Vagina (tissue), 2 donors: ENCODE measurements at regions not wholly inside any gene's neighbourhood (a gene's known extent, or its start where the extent isn't known, plus 50 kb on each side); places are given as distances from the start of the nearest gene placed in this dataset.

Source experiments
- CTCF ChIP-seq, 3 experiments: fragments of 450-650 bp in 2 of 3; fragments of 200-600 bp in 1 of 3; sonication (generic) in 1 of 3; IDR thresholded peaks; one replicate each; pipeline ENCODE4 v1.5.1; 2017 to 2019; ENCODE audit warnings: antibody characterized with exemption in 3 of 3, mild to moderate bottlenecking in 2 of 3, moderate library complexity in 2 of 3
- POLR2A ChIP-seq, 2 donors: fragments of 450-650 bp; IDR thresholded peaks; one replicate each; pipeline ENCODE4 v1.6.1; 2017; ENCODE audit warnings: antibody characterized with exemption in 2 of 2, mild to moderate bottlenecking in 2 of 2, moderate library complexity in 2 of 2

GRCh38 chr3:187999821-188000220 lies 154.1 kb upstream of the LPP start:
- TF ChIP-seq CTCF (IDR thresholded peaks at IDR 0.05) = no peak
- TF ChIP-seq POLR2A (IDR thresholded peaks at IDR 0.05) = no peak
